Colon (tissue), 2 donors: ENCODE measurements at regions not wholly inside any gene's neighbourhood (a gene's known extent, or its start where the extent isn't known, plus 50 kb on each side); places are given as distances from the start of the nearest gene placed in this dataset.
"Not testable (repeated sequence)": the region's sequence is repeated elsewhere in the genome, so short reads cannot be mapped to it uniquely, and the experiment has no call there.

ENCODE experiments used
- FAIRE-seq: peaks from 2 replicates; lab custom pipeline; 2012; peaks lifted over from hg19 to GRCh38; lab: Jason Lieb, UNC
- donor health status: control.
- donor health status: control.

GRCh38 chr2:125216321-125216720 is 1191.2 kb downstream of the CNTNAP5 start:
- FAIRE-seq: no peak

GRCh38 chr2:125224188-125224587 is 1199.1 kb downstream of the CNTNAP5 start:
- FAIRE-seq: no peak

GRCh38 chr2:125224830-125225229 is 1199.7 kb downstream of the CNTNAP5 start:
- no peak for FAIRE-seq

GRCh38 chr2:125227843-125228392 is 1202.8 kb downstream of the CNTNAP5 start:
- no peak for FAIRE-seq

- FAIRE-seq: no peak
Observed at GRCh38 chr2:125240870-125241269, 1215.8 kb downstream of the CNTNAP5 start.

- no peak for FAIRE-seq
Observed at GRCh38 chr2:125243074-125243473, 1218.0 kb downstream of the CNTNAP5 start.

- no peak for FAIRE-seq
Observed at GRCh38 chr2:125254010-125254409, 1228.9 kb downstream of the CNTNAP5 start.

- FAIRE-seq: no peak
Observed at GRCh38 chr2:125259451-125259850, 1234.4 kb downstream of the CNTNAP5 start.

GRCh38 chr2:125260366-125260930 is 1235.4 kb downstream of the CNTNAP5 start:
- FAIRE-seq: not testable (repeated sequence)

GRCh38 chr2:125264453-125264852 is 1239.4 kb downstream of the CNTNAP5 start:
- no peak for FAIRE-seq

- peak; percentile 64 for FAIRE-seq
Observed at GRCh38 chr2:125267683-125268082, 1242.6 kb downstream of the CNTNAP5 start.

GRCh38 chr2:125272651-125273050 is 1247.6 kb downstream of the CNTNAP5 start:
- FAIRE-seq: no peak

GRCh38 chr2:125274718-125275117 is 1249.6 kb downstream of the CNTNAP5 start:
- FAIRE-seq: no peak

- FAIRE-seq: no peak
Observed at GRCh38 chr2:125280265-125280664, 1255.2 kb downstream of the CNTNAP5 start.

- FAIRE-seq: no peak
Observed at GRCh38 chr2:125281242-125281641, 1256.2 kb downstream of the CNTNAP5 start.

- FAIRE-seq: no peak
Observed at GRCh38 chr2:125296742-125297141, 1271.7 kb downstream of the CNTNAP5 start.

GRCh38 chr2:125310657-125311364 is 1285.7 kb downstream of the CNTNAP5 start:
- no peak for FAIRE-seq

- FAIRE-seq: no peak
Observed at GRCh38 chr2:125312342-125312741, 1287.3 kb downstream of the CNTNAP5 start.

- no peak for FAIRE-seq
Observed at GRCh38 chr2:125313806-125314205, 1288.7 kb downstream of the CNTNAP5 start.

- no peak for FAIRE-seq
Observed at GRCh38 chr2:125318740-125319139, 1293.7 kb downstream of the CNTNAP5 start.

- no peak for FAIRE-seq
Observed at GRCh38 chr2:125324273-125324672, 1299.2 kb downstream of the CNTNAP5 start.

- no peak for FAIRE-seq
Observed at GRCh38 chr2:125330133-125330532, 1305.0 kb downstream of the CNTNAP5 start.

- no peak for FAIRE-seq
Observed at GRCh38 chr2:125341353-125341752, 1314.6 kb upstream of the GYPC start.

GRCh38 chr2:125353542-125353941 is 1302.4 kb upstream of the GYPC start:
- FAIRE-seq: not testable (repeated sequence)
